HUES64 (cell line): ENCODE measurements at regions not wholly inside any gene's neighbourhood (a gene's known extent, or its start where the extent isn't known, plus 50 kb on each side); places are given as distances from the start of the nearest gene placed in this dataset.
"Not testable (repeated sequence)": the region's sequence is repeated elsewhere in the genome, so short reads cannot be mapped to it uniquely, and the experiment has no call there.

Source experiments
- H3K27ac ChIP-seq: 2 replicates; pipeline ENCODE4 v1.7.0; 2013; ENCODE audit warnings: low read depth, low read length, inconsistent platforms
- H3K27me3 ChIP-seq: 2 replicates; pipeline ENCODE4 v1.6.1; 2013; ENCODE audit warnings: mild to moderate bottlenecking, low read length; ENCODE audit not compliant: insufficient read depth
- H3K36me3 ChIP-seq: 2 replicates; pipeline ENCODE4 v1.6.1; 2013; ENCODE audit warnings: mild to moderate bottlenecking, low read length; ENCODE audit not compliant: insufficient read depth
- H3K4me1 ChIP-seq: 2 replicates; pipeline ENCODE4 v1.6.1; 2013; ENCODE audit warnings: mild to moderate bottlenecking, low read length, moderate library complexity; ENCODE audit not compliant: insufficient read depth
- H3K4me3 ChIP-seq: 2 replicates; pipeline ENCODE4 v1.5.1; 2013; ENCODE audit warnings: mild to moderate bottlenecking, low read length, moderate library complexity
- H3K9ac ChIP-seq: 2 replicates; pipeline ENCODE4 v1.6.1; 2013; ENCODE audit warnings: mild to moderate bottlenecking, low read depth, low read length
- H3K9me3 ChIP-seq: 2 replicates; pipeline ENCODE4 v1.6.1; 2013; ENCODE audit warnings: low read depth, low read length; ENCODE audit not compliant: insufficient read depth
- WGBS: fragments of 150-250, 120-280 bp; methylation state at CpG from one replicate; pipeline ENCODE4 v1.1.7; 2013; ENCODE audit warnings: missing lambda C conversion rate; 5-methylcytosine and 5-hydroxymethylcytosine counted together

DNA sequence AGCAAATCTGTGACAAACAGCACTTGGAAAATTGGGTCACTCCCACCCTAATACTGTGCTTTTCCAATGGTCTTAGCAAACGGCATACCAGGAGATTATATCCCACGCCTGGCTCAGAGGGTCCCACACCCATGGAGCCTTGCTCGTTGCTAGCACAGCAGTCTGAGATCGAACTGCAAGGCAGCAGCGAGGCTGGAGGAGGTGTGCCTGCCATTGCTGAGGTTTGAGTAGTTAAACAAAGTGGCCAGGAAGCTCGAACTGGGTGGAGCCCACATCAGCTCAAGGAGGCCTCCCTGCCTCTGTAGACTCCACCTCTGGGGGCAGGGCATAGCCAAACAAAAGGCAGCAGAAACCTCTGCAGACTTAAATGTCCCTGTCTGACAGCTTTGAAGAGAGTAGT, 440.5 kb upstream of the ACTBL2 start:
- not testable (repeated sequence) for H3K9me3 ChIP-seq, H3K4me1 ChIP-seq, H3K36me3 ChIP-seq, H3K9ac ChIP-seq, H3K27ac ChIP-seq, H3K4me3 ChIP-seq, H3K27me3 ChIP-seq
- WGBS: 94% methylated on average over 6 of the region's 6 CpGs

DNA sequence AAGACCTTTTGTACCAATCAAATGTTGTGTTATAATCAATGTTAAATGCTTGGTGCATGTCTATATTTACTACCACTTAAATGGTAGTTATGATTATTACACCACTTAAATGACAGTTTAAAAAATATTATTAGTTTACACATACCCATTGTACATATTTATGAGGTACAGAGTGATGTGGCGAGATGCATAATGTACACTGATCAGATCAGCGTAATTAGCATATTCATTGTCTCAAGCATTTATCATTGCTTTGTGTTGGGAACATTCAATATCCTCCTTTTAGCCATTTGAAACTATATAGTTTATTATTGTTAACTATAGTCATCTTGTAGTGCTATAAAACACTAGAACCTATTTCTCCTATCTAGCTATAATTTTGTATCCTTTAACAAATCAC, 434.4 kb upstream of the ACTBL2 start:
- no peaks in the 10 kb centered on the region for H3K9me3 ChIP-seq
- no peak overlapping the region for H3K27ac ChIP-seq
- H3K9ac ChIP-seq: no peak overlapping the region
- no CpG with 5 or more reads among the region's 2 CpGs for WGBS
- no peak overlapping the region for H3K4me3 ChIP-seq
- H3K36me3 ChIP-seq: no peaks in the 10 kb centered on the region
- H3K27me3 ChIP-seq: no peaks in the 10 kb centered on the region
- H3K4me1 ChIP-seq: no peaks in the 10 kb centered on the region

DNA sequence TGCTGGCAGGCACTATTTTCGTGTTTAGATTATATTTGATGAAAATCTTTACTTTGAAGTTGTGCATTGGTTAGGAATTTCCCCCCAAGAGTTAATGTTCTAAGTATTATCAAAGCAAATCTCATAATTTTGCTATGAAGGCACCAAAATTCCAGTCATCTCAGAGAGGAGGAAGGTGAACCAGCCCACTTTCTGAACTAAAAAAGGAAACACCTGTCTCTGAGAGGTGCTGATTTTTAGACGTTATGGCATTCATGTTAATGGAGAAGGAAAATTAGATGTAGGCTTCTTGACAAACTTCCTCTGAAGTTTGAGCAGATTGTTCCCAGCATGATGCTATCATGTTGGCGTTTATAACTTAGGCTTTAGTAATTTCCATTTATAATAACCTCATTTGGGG, 432.9 kb upstream of the ACTBL2 start:
- no peaks in the 10 kb centered on the region for H3K27me3 ChIP-seq
- no peaks in the 10 kb centered on the region for H3K4me1 ChIP-seq
- H3K9ac ChIP-seq: no peak overlapping the region
- H3K4me3 ChIP-seq: no peak overlapping the region
- no peaks in the 10 kb centered on the region for H3K9me3 ChIP-seq
- no peak overlapping the region for H3K27ac ChIP-seq
- no peaks in the 10 kb centered on the region for H3K36me3 ChIP-seq
- WGBS: 75% methylated on average over 2 of the region's 3 CpGs

DNA sequence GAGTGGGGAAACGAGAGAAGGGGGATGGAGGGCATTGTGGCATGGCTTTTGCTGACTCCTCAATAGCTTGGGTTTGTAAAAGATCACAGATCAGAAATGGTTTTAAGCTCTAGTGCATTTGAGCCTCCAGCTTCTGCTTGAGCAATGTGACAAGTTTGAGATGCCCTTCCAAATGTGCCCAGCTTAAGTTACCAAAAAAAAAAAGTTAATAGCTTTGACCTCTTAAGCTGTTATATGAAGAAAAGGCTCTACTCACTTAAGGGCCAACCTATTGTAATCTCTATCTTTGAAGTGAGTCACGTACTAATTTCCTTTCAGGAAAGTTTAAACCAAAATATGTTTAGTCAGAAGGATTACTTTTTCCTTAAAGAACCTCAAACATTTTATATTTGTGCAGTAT, 428.8 kb upstream of the ACTBL2 start:
- H3K27me3 ChIP-seq: no peaks in the 10 kb centered on the region
- no peaks in the 10 kb centered on the region for H3K36me3 ChIP-seq
- no peak overlapping the region for H3K27ac ChIP-seq
- no peaks in the 10 kb centered on the region for H3K4me1 ChIP-seq
- H3K4me3 ChIP-seq: no peak overlapping the region
- WGBS: 94% methylated on average over 1 of the region's 2 CpGs
- no peak overlapping the region for H3K9ac ChIP-seq
- H3K9me3 ChIP-seq: no peaks in the 10 kb centered on the region

DNA sequence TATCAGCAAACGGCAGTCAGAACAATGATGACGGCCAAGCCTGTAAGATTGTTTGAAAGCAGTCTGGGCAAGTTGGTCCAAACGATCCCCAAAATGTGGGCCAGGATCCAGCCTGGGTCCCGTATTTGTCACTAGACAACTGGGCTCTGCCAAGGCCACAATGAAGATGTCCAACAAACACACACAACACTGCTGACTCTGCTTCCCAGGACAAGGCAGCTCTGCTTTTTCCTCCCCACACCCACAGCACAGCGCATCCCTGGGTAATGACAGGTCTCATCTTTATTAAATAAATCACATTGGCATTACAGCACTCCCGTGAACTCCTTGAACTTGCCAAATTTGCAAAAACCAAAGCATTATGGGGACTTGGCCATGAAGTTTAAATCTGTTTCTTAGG, 424.1 kb upstream of the ACTBL2 start:
- no peaks in the 10 kb centered on the region for H3K9me3 ChIP-seq
- H3K27me3 ChIP-seq: no peaks in the 10 kb centered on the region
- no peak overlapping the region for H3K27ac ChIP-seq
- H3K9ac ChIP-seq: no peak overlapping the region
- no peaks in the 10 kb centered on the region for H3K36me3 ChIP-seq
- no peak overlapping the region for H3K4me3 ChIP-seq
- no peaks in the 10 kb centered on the region for H3K4me1 ChIP-seq
- WGBS: 95% methylated on average over 6 of the region's 6 CpGs

DNA sequence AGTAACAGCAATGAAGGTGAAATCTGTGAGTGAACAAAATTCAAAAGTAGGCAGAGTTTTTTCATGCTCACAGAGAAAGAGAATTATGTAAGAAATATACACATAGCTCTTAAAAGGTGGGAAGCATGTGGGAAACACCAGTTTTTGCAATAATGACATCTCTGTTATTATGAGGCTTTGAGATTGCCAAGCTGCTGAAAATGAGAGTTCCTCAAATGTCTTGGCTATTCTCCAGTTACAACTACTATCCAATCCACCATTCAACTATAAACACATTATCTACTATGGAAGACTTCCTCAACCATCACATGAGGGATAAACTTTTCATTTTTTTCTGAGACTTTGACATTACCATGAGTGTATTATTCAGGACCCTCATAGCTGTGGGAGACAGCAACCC, 420.8 kb upstream of the ACTBL2 start:
- no peak overlapping the region for H3K27ac ChIP-seq
- H3K36me3 ChIP-seq: no peaks in the 10 kb centered on the region
- H3K4me3 ChIP-seq: no peak overlapping the region
- H3K9me3 ChIP-seq: no peaks in the 10 kb centered on the region
- no peak overlapping the region for H3K9ac ChIP-seq
- H3K27me3 ChIP-seq: no peaks in the 10 kb centered on the region
- H3K4me1 ChIP-seq: no peaks in the 10 kb centered on the region

DNA sequence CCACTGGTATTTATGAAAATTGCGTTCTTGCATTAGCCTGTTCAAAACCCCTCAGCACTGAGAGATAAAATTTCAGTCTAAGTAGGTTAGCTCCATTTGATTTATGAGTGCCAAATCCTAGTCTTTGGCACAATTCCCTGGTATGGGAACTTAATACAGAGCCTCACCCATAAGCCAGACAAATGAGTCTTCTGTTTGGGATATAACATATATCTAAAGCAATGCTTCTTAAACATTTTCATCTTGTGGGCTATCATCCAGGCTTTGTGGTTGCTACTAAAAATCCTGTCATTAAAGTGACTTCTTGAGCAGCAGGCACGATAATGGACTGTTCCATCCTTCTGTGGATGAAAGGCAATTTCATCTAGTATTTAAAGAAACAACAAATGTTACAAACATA, 419.5 kb upstream of the ACTBL2 start:
- Histone ChIP-seq H3K9ac (no peak overlapping the region), H3K27me3 (no peaks in the 10 kb centered on the region), H3K4me1 (no peaks in the 10 kb centered on the region)

DNA sequence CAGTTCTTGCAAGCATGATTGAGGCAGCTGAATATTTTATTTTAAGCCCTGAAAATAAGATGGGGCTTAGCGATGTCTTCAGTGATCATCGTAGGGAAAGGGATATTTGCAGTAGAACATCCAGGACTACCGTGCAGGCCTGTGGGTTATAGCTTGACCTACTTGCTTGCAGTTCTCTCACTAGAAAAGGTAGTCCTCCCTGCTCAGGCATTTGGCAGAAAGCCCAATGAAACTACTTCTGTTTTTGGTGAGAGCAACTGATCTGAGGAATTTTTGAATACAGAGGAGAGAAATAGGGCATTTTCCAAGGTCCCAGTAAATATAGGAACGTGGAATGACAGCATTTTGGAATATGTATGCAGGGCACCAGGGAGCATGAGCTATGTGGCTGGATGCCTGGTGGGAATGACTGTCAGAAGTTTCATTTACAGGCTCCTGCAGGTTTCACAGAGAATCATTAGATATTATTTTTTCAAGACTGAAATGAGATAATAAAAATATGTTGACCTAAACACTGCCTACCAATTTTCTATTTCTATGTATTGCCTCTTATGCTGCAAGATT, 417.9 kb upstream of the ACTBL2 start:
- Histone ChIP-seq H3K9me3 (no peaks in the 10 kb centered on the region), H3K27me3 (no peaks in the 10 kb centered on the region), H3K9ac (no peak overlapping the region), H3K27ac (no peak overlapping the region), H3K36me3 (no peaks in the 10 kb centered on the region), H3K4me1 (no peaks in the 10 kb centered on the region), H3K4me3 (no peak overlapping the region)
- 98% methylated on average over 4 of the region's 4 CpGs for WGBS

More for the DNA sequence above, 419.5 kb upstream of the ACTBL2 start:
- Histone ChIP-seq H3K4me3 (no peak overlapping the region), H3K9me3 (no peaks in the 10 kb centered on the region), H3K36me3 (no peaks in the 10 kb centered on the region), H3K27ac (no peak overlapping the region)
- 100% methylated on average over 2 of the region's 2 CpGs for WGBS

DNA sequence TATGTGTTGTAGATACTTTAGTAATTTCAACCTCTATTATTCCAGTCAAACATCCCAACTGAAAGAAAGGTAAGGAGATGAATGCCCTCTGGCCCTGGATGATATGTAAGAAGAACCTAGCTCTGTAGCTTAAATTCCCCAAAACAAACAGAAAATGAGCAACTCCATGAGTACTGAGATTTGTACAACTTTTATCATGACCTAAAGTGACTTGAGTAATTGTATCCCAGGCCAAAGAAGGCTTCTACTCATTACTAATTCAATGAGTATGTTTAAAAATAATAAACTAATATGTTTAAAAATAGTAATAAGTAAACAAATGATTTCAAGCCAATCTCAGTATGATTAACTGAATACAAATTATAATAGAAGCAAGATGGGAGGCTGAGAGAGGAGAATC, 414.0 kb upstream of the ACTBL2 start:
- Histone ChIP-seq H3K4me3 (no peak overlapping the region), H3K27ac (no peak overlapping the region), H3K4me1 (peaks cover 2% of the 10 kb centered on the region; the same call in 1 of the 2 replicates), H3K36me3 (no peaks in the 10 kb centered on the region), H3K27me3 (no peaks in the 10 kb centered on the region), H3K9ac (no peak overlapping the region), H3K9me3 (no peaks in the 10 kb centered on the region)

DNA sequence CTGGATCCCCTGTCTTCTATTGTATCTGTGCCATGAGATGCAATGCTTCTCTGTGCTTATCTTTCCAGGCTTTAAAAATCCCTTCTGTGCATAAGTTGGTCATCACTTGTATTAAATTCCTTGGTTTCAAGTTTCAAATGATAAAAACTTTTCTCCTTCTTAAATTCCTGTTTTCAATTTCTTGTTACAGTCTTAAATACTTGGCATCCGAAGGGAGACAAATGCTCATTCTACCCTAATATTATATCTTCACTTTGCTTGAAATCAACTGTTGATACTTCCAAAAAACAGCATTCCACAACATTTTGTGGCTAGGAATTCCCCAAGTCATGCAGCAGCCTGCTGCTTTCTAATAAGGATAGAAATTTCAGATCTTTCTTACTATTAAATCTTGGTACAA, 413.2 kb upstream of the ACTBL2 start:
- Histone ChIP-seq H3K4me3 (no peak overlapping the region), H3K4me1 (peaks cover 10% of the 10 kb centered on the region; the same call in 1 of the 2 replicates), H3K27me3 (no peaks in the 10 kb centered on the region), H3K9ac (no peak overlapping the region), H3K36me3 (no peaks in the 10 kb centered on the region), H3K9me3 (no peaks in the 10 kb centered on the region), H3K27ac (no peak overlapping the region)
- 96% methylated on average over 1 of the region's 1 CpG for WGBS

DNA sequence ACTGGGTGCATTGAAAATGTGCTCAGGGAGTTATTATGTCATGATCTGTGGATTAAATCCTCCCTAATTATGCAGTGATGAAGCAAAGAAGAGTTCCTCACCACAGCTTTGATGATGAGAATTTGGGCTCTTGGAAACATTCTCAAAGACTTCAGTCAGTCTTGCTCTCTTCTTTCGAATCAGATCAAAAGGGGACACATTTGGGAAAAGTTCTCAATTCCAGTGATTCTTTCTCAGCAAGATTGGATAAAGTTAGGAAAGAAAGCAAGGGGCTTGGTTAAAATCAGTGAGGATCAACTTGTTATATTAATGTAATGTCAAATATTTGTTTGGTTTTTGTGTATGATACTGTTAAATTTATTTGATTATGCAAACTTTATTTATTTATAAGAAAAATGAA, 411.3 kb upstream of the ACTBL2 start:
- no peak overlapping the region for H3K27ac ChIP-seq
- WGBS: 94% methylated on average over 1 of the region's 1 CpG

DNA sequence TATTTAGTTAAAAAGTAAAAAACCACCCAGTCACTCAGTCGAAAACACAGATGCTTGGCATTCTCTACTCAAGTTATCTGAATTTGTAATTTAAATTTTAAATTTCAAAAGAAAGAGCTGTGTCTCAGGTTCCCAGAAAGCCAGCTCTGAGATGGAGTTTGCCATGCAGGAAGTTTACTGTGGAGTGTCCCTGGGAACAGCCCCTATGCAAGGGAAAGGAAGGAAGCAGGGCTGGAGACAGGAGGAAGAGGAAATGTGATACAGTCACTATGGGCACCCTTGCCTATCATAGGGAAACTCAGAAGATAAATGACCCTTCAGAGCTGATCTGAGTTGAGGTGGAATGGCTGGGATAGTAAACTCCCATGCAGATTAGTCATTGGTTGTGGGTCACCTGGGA, 408.8 kb upstream of the ACTBL2 start:
- no peaks in the 10 kb centered on the region for H3K9me3 ChIP-seq
- H3K27ac ChIP-seq: peak overlapping the region; percentile 54; the same call in 1 of the 2 replicates
- H3K27me3 ChIP-seq: no peaks in the 10 kb centered on the region
- no peak overlapping the region for H3K4me3 ChIP-seq
- no peaks in the 10 kb centered on the region for H3K36me3 ChIP-seq
- H3K4me1 ChIP-seq: peaks cover 37% of the 10 kb centered on the region
- no CpG with 5 or more reads among the region's 1 CpG for WGBS
- no peak overlapping the region for H3K9ac ChIP-seq

More for the DNA sequence above, 411.3 kb upstream of the ACTBL2 start:
- Histone ChIP-seq H3K9ac (no peak overlapping the region), H3K27me3 (no peaks in the 10 kb centered on the region), H3K9me3 (no peaks in the 10 kb centered on the region), H3K4me1 (peaks cover 27% of the 10 kb centered on the region), H3K4me3 (no peak overlapping the region), H3K36me3 (no peaks in the 10 kb centered on the region)
